ENCODE measurements at regions not wholly inside any gene's neighbourhood (a gene's known extent, or its start where the extent isn't known, plus 50 kb on each side); places are given as distances from the start of the nearest gene placed in this dataset.
"Not testable (repeated sequence)": the region's sequence is repeated elsewhere in the genome, so short reads cannot be mapped to it uniquely, and the experiment has no call there.

DNA sequence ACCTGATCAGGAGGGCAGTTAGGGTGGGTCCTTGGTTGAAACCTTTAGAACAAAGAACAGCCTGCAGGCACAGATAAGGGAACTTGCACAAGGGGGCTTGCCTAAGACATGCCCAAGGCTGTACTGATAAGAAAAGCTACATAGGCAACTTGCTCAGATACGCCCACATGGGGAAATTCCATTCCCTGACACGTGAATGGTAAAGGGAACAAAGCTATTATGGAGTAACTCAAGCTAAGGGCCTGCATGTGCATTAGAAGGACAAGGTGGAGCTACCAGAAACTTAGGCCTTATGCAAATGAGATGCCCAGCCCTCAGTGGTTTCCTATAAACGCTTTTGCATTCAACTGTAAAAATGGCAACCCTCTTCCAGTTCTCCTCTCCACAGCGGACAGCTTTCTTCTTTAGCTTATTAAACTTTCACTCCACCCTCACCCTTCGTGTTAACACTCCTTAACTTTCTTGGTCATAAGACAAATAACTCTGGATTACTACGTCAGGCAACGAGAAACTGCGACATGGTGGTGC is 1192.1 kb upstream of the CELF2 start:
- DNase-seq (no peak), ATAC-seq (ENCODE audit: low read depth) (no peak)
- POLR2A ChIA-PET: no interaction called here
- Mint-ChIP-seq H3K4me3 (no peak overlapping the region), H3K27me3 (no peaks in the 10 kb centered on the region), H3K4me1 (no peaks in the 10 kb centered on the region), H3K27ac (no peak overlapping the region), H3K9me3 (peaks cover 2% of the 10 kb centered on the region), H3K36me3 (no peaks in the 10 kb centered on the region)

DNA sequence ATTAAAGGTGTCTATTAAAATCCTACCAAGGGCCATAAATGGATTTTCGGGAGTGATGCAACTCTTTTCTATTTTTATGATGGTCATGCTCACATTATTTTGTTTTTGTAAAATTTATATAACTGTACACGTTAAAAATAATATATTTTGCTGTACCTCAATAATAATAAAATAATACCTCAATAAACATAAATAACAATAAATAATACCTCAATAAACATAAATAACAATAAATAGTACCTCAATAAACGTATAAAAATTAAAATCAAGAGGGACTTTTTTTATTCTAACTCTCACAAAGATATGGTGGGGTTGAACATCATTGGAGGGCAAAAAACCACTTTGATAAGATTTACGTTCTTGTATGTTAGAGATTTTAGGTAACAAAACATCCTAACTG is 1189.6 kb upstream of the CELF2 start:
- ATAC-seq (ENCODE audit: low read depth): no peak
- no peak overlapping the region for H3K4me3 Mint-ChIP-seq
- H3K9me3 Mint-ChIP-seq: peaks cover 2% of the 10 kb centered on the region
- POLR2A ChIA-PET: no interaction called here
- no peaks in the 10 kb centered on the region for H3K4me1 Mint-ChIP-seq
- no peak overlapping the region for H3K27ac Mint-ChIP-seq
- no peaks in the 10 kb centered on the region for H3K27me3 Mint-ChIP-seq
- no peak for DNase-seq
- no peaks in the 10 kb centered on the region for H3K36me3 Mint-ChIP-seq

DNA sequence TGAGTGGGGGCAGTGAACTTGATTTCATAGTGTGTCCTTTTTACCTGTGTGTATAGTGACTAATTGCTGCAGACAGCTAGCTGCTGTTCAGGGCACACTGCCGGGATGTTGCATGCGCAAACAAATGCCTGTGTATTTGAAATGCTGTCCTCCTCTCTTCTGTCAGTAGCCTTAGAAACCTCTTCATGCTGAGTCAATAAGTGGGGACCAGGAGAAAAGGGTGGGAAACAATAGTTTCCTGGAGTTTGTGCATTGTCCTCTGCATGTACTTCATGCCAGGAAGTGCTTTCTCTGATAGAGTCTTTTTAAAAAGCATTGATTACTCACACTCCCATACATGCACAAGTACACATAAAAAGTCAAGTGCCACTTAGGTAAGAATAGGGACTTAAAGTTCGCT is 1183.7 kb upstream of the CELF2 start:
- H3K27me3 Mint-ChIP-seq: no peaks in the 10 kb centered on the region
- peaks cover 6% of the 10 kb centered on the region for H3K9me3 Mint-ChIP-seq
- H3K4me1 Mint-ChIP-seq: no peaks in the 10 kb centered on the region
- ATAC-seq (ENCODE audit: low read depth) (no peak), DNase-seq (no peak)
- H3K4me3 Mint-ChIP-seq: no peak overlapping the region
- POLR2A ChIA-PET: no interaction called here
- H3K36me3 Mint-ChIP-seq: no peaks in the 10 kb centered on the region
- no peak overlapping the region for H3K27ac Mint-ChIP-seq

DNA sequence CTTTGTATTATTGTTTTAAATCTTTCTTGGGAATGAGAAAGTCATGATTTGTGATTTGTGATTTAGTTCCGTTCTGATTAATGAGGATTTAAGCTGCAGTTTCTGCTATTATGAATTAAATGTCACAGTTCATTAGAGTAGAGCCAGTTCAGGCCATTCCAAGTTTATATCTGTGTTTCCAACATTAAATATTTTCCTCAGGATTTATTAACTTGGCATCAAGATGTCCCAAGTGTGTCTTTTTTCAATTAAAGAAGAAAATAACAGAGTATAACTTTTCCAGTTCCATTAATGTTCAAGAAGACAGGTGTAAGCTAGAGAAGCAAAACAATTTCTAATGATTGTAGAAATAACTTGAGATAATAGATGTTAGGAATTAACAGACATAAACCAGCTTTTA is 1183.2 kb upstream of the CELF2 start:
- Mint-ChIP-seq H3K9me3 (peaks cover 5% of the 10 kb centered on the region), H3K27me3 (no peaks in the 10 kb centered on the region), H3K27ac (no peak overlapping the region), H3K4me3 (no peak overlapping the region), H3K36me3 (no peaks in the 10 kb centered on the region), H3K4me1 (no peaks in the 10 kb centered on the region)
- DNase-seq: no peak
- no peak for ATAC-seq (ENCODE audit: low read depth)
- POLR2A ChIA-PET: no interaction called here

GRCh38 chr10:9845075-9845474 is 1172.6 kb upstream of the CELF2 start:
- ATAC-seq (ENCODE audit: low read depth) (no peak), DNase-seq (no peak)
- no peaks in the 10 kb centered on the region for H3K27me3 Mint-ChIP-seq
- H3K9me3 Mint-ChIP-seq: peaks cover 10% of the 10 kb centered on the region
- POLR2A ChIA-PET: no interaction called here
- H3K27ac Mint-ChIP-seq: no peak overlapping the region
- no peaks in the 10 kb centered on the region for H3K4me1 Mint-ChIP-seq
- no peak overlapping the region for H3K4me3 Mint-ChIP-seq
- no peaks in the 10 kb centered on the region for H3K36me3 Mint-ChIP-seq

- H3K27ac Mint-ChIP-seq: no peak overlapping the region
- no peaks in the 10 kb centered on the region for H3K36me3 Mint-ChIP-seq
- no peak overlapping the region for H3K4me3 Mint-ChIP-seq
- POLR2A ChIA-PET: no interaction called here
- H3K27me3 Mint-ChIP-seq: no peaks in the 10 kb centered on the region
- DNase-seq: no peak
- no peak for ATAC-seq (ENCODE audit: low read depth)
- H3K4me1 Mint-ChIP-seq: no peaks in the 10 kb centered on the region
- H3K9me3 Mint-ChIP-seq: peaks cover 14% of the 10 kb centered on the region
Measured at GRCh38 chr10:9848278-9848677, 1169.4 kb upstream of the CELF2 start.

DNA sequence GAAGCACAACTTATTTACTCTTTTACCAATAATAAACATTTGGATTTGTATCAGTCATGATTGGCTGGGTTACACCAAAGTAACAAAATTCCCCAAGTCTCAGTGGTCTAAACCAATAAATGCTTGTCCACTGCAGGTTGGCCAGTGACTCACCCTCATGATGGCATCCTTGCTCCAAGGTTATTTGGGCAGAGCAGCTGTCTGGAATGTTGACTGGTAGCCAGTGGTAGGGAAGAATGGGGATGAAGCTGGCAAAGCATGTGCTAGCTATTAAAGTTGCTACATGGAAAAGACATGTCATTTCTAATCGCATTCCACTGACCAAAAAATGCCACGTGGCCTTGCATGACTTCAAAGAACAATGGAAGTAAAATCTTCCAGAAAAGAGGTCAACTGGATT is 1168.7 kb upstream of the CELF2 start:
- Mint-ChIP-seq H3K4me3 (no peak overlapping the region), H3K36me3 (no peaks in the 10 kb centered on the region), H3K9me3 (peaks cover 14% of the 10 kb centered on the region), H3K27ac (no peak overlapping the region), H3K27me3 (no peaks in the 10 kb centered on the region), H3K4me1 (no peaks in the 10 kb centered on the region)
- ATAC-seq (ENCODE audit: low read depth) (no peak), DNase-seq (no peak)
- POLR2A ChIA-PET: no interaction called here

- Mint-ChIP-seq H3K27me3 (no peaks in the 10 kb centered on the region), H3K4me1 (no peaks in the 10 kb centered on the region), H3K4me3 (no peak overlapping the region), H3K9me3 (peaks cover 7% of the 10 kb centered on the region), H3K36me3 (no peaks in the 10 kb centered on the region), H3K27ac (no peak overlapping the region)
- ATAC-seq (ENCODE audit: low read depth) (no peak), DNase-seq (no peak)
- POLR2A ChIA-PET: no interaction called here
Measured at GRCh38 chr10:9850415-9850814, 1167.3 kb upstream of the CELF2 start.

- H3K4me3 Mint-ChIP-seq: no peak overlapping the region
- H3K4me1 Mint-ChIP-seq: no peaks in the 10 kb centered on the region
- POLR2A ChIA-PET: no interaction called here
- DNase-seq: no peak
- ATAC-seq (ENCODE audit: low read depth): no peak
- no peak overlapping the region for H3K27ac Mint-ChIP-seq
- H3K27me3 Mint-ChIP-seq: no peaks in the 10 kb centered on the region
- no peaks in the 10 kb centered on the region for H3K36me3 Mint-ChIP-seq
- peaks cover 8% of the 10 kb centered on the region for H3K9me3 Mint-ChIP-seq
Measured at GRCh38 chr10:9851808-9852207, 1165.9 kb upstream of the CELF2 start.

DNA sequence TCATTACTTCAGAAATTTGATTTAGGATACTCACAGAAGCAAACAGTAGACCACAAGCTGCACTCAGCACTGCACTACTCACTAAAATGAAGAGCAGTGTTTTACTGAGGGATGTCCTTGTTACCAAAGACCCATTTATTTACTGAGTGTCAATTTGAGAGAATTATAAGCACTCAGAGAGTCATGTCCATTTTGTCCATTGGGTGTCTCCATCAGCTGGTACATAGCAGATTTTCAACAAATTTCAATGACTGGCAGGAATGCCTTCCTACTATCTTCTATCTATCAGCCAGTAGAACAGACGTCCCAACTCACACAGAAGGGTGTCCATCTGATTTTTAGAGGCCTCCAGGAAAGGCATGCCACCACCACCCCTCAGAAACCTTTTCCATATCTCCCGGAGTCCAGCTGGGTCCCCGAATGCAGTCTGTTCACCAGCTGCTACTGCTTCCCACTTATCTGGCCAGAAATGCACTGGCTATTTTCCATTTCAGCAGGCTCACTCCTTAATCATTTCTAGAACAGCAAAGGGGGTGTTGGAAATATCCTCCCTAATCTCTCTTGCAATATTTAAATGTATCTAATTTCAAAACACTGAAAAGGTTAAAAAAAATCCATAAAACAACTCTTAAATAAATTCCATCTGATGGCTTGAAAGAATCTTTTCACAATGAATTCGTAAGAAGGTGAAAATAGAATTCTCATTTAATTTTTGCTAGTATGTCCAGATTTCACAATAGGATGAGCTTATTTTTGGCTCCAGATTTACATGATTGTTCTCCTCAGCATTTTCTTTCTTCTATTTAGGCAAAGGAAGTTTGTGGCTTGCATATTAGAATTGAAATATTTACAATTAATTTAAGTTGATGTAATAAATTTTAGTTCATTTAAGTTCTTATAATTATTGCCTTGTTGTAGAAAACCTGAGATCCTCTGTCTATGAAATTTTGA is 1164.0 kb upstream of the CELF2 start:
- Mint-ChIP-seq H3K27ac (no peak overlapping the region), H3K4me3 (no peak overlapping the region), H3K36me3 (no peaks in the 10 kb centered on the region), H3K9me3 (peaks cover 8% of the 10 kb centered on the region), H3K27me3 (no peaks in the 10 kb centered on the region), H3K4me1 (no peaks in the 10 kb centered on the region)
- POLR2A ChIA-PET: no interaction called here
- ATAC-seq (ENCODE audit: low read depth) (no peak), DNase-seq (no peak)

DNA sequence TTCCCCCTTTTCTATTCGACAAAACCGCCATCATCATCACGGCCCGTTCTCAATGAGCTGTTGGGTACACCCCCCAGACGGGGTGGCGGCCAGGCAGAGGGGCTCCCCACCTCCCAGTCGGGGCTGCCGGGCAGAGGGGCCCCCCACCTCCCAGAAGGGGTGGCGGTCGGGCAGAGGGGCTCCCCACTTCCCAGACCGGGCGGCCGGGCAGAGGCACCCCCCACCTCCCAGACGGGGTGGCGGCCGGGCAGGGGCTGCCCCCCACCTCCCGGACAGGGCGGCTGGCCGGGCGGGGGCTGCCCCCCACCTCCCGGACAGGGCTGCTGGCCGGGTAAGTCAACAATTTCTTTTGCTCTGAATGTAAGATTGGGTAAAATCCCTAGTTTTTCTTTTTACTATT is 1162.2 kb upstream of the CELF2 start:
- H3K36me3 Mint-ChIP-seq; H3K4me3 Mint-ChIP-seq; POLR2A ChIA-PET; ATAC-seq (ENCODE audit: low read depth); H3K4me1 Mint-ChIP-seq; H3K27ac Mint-ChIP-seq; DNase-seq; H3K27me3 Mint-ChIP-seq; H3K9me3 Mint-ChIP-seq: not testable (repeated sequence)

DNA sequence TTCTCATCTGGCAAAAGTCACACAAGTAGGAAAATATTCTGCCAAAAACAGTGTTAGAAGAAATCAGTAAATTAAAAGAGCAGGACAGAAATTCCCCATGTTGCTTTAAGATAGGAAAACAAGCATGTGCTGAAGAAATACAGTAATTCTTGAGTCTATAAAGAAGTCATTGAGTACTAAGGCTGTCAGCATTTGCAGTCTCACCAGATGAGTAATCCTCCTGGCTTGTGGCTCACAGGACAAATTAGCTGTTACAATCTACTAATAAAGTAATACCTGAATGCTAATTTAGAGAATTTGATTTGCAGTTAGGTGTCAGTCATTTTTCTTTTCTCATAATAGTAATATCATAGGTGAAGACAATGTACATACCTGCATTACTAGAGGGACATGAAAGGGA is 1158.9 kb upstream of the CELF2 start:
- POLR2A ChIA-PET: no interaction called here
- Mint-ChIP-seq H3K36me3 (no peaks in the 10 kb centered on the region), H3K4me1 (no peaks in the 10 kb centered on the region), H3K4me3 (no peak overlapping the region), H3K27me3 (no peaks in the 10 kb centered on the region), H3K9me3 (peaks cover 4% of the 10 kb centered on the region), H3K27ac (no peak overlapping the region)
- no peak for ATAC-seq (ENCODE audit: low read depth)
- no peak for DNase-seq

GRCh38 chr10:9860045-9860444 is 1157.6 kb upstream of the CELF2 start:
- no peak overlapping the region for H3K4me3 Mint-ChIP-seq
- H3K27me3 Mint-ChIP-seq: no peaks in the 10 kb centered on the region
- peaks cover 4% of the 10 kb centered on the region for H3K9me3 Mint-ChIP-seq
- no peak for DNase-seq
- no peak overlapping the region for H3K27ac Mint-ChIP-seq
- no peaks in the 10 kb centered on the region for H3K36me3 Mint-ChIP-seq
- H3K4me1 Mint-ChIP-seq: no peaks in the 10 kb centered on the region
- POLR2A ChIA-PET: no interaction called here
- ATAC-seq (ENCODE audit: low read depth): no peak

GRCh38 chr10:9863559-9864121 is 1154.0 kb upstream of the CELF2 start:
- Mint-ChIP-seq H3K9me3 (peaks cover 2% of the 10 kb centered on the region), H3K4me3 (no peak overlapping the region), H3K27me3 (no peaks in the 10 kb centered on the region), H3K4me1 (no peaks in the 10 kb centered on the region), H3K27ac (no peak overlapping the region), H3K36me3 (no peaks in the 10 kb centered on the region)
- ATAC-seq (ENCODE audit: low read depth): no peak
- DNase-seq: no peak
- POLR2A ChIA-PET: no interaction called here

Data from activated naive CD8-positive, alpha-beta T cell treated with anti-CD3 and anti-CD28 coated beads, Interleukin-2, amount 10 ng/mL, durations not matched to agents 7 days and 5 days (primary cell).